SH-SY5Y (cell line): ENCODE measurements at regions not wholly inside any gene's neighbourhood (a gene's known extent, or its start where the extent isn't known, plus 50 kb on each side); places are given as distances from the start of the nearest gene placed in this dataset.

ENCODE experiments used
- GATA2 ChIP-seq: IDR thresholded peaks from 2 replicates; pipeline ENCODE4 v1.6.1; 2011; ENCODE audit warnings: mild to moderate bottlenecking, low read depth, low read length
- GATA3 ChIP-seq: IDR thresholded peaks from 2 replicates; pipeline ENCODE4 v1.6.1; 2011; ENCODE audit warnings: low read depth, mild to moderate bottlenecking, low read length, moderate library complexity

DNA sequence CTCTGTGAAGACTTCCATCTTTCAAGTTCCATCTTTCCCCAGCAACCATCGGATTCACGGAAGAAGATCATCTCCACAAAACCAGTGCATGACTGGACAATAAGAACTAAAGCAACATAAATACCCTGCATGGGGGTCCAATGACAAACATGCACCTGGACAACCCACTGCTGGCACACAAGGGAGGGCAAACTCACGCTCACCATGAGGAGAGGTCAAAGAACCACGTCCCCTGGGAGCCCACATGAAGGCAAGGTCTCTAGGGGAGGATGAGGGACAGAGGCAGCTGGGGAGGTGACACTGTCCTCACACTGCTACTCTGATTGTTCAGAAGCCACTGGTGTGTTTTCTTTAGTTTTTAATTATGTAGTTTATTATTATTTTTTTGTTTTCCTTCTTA is 190.8 kb downstream of the MED10 start:
- TF ChIP-seq GATA3 (no peak), GATA2 (no peak)
